ENCODE measurements at regions not wholly inside any gene's neighbourhood (a gene's known extent, or its start where the extent isn't known, plus 50 kb on each side); places are given as distances from the start of the nearest gene placed in this dataset.

DNA sequence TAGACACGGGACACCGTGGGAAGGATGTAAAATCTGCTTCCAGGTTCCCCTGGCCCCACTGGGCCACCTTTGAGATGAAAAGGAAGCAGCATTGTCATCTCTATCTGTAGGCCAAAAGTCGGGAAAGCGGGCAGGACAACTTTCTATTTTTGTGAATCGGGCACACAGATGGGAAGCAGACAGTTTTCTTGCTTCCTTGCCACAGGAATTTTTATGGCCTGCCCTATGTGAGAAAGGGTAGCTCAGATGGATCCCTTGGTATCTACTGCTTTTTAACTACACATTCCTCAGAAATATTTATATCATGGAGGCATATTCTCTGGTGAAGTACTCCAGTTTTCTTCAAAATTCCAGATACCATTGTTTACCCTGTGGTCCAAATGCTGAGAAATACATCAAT, 735.5 kb downstream of the CBLN2 start:
- no peak for TF ChIP-seq CTCF (IDR thresholded peaks at IDR 0.05)
- H3K27me3 Mint-ChIP-seq (ENCODE audit: insufficient read depth): no peaks in the 10 kb centered on the region
- H3K4me1 Mint-ChIP-seq (ENCODE audit: low read depth): no peaks in the 10 kb centered on the region
- peaks cover 44% of the 10 kb centered on the region for H3K9me3 Mint-ChIP-seq
- H3K27ac Mint-ChIP-seq: no peak overlapping the region
- DNase-seq: no peak
- no peaks in the 10 kb centered on the region; the same call in 1 of the 2 replicates for H3K36me3 Mint-ChIP-seq (ENCODE audit: low read depth)
- H3K4me3 Mint-ChIP-seq: no peak overlapping the region

- H3K4me3 Mint-ChIP-seq: no peak overlapping the region
- no peak for DNase-seq
- no peaks in the 10 kb centered on the region; the same call in 1 of the 2 replicates for H3K36me3 Mint-ChIP-seq (ENCODE audit: low read depth)
- H3K9me3 Mint-ChIP-seq: peaks cover 37% of the 10 kb centered on the region
- TF ChIP-seq CTCF (IDR thresholded peaks at IDR 0.05): no peak
- H3K4me1 Mint-ChIP-seq (ENCODE audit: low read depth): no peaks in the 10 kb centered on the region
- no peaks in the 10 kb centered on the region for H3K27me3 Mint-ChIP-seq (ENCODE audit: insufficient read depth)
- H3K27ac Mint-ChIP-seq: no peak overlapping the region
Observed at GRCh38 chr18:71807586-71807985, 736.6 kb downstream of the CBLN2 start.

- H3K36me3 Mint-ChIP-seq (ENCODE audit: low read depth): peaks cover 4% of the 10 kb centered on the region; the same call in 1 of the 2 replicates
- H3K27me3 Mint-ChIP-seq (ENCODE audit: insufficient read depth): no peaks in the 10 kb centered on the region; the same call in 1 of the 2 replicates
- H3K4me3 Mint-ChIP-seq: no peak overlapping the region
- DNase-seq: no peak
- no peaks in the 10 kb centered on the region for H3K4me1 Mint-ChIP-seq (ENCODE audit: low read depth)
- TF ChIP-seq CTCF (IDR thresholded peaks at IDR 0.05): no peak
- peaks cover 37% of the 10 kb centered on the region for H3K9me3 Mint-ChIP-seq
- H3K27ac Mint-ChIP-seq: no peak overlapping the region
Observed at GRCh38 chr18:71798986-71799673, 745.0 kb downstream of the CBLN2 start.

- TF ChIP-seq CTCF (IDR thresholded peaks at IDR 0.05): no peak
- no peaks in the 10 kb centered on the region for H3K4me1 Mint-ChIP-seq (ENCODE audit: low read depth)
- peaks cover 31% of the 10 kb centered on the region for H3K9me3 Mint-ChIP-seq
- no peak overlapping the region for H3K27ac Mint-ChIP-seq
- no peak for DNase-seq
- peaks cover 4% of the 10 kb centered on the region; the same call in 1 of the 2 replicates for H3K36me3 Mint-ChIP-seq (ENCODE audit: low read depth)
- no peaks in the 10 kb centered on the region; the same call in 1 of the 2 replicates for H3K27me3 Mint-ChIP-seq (ENCODE audit: insufficient read depth)
- no peak overlapping the region for H3K4me3 Mint-ChIP-seq
Observed at GRCh38 chr18:71797554-71797953, 746.6 kb downstream of the CBLN2 start.

- peaks cover 17% of the 10 kb centered on the region for H3K9me3 Mint-ChIP-seq
- DNase-seq: no peak
- no peak for TF ChIP-seq CTCF (IDR thresholded peaks at IDR 0.05)
- H3K4me1 Mint-ChIP-seq (ENCODE audit: low read depth): no peaks in the 10 kb centered on the region
- no peak overlapping the region for H3K4me3 Mint-ChIP-seq
- H3K27me3 Mint-ChIP-seq (ENCODE audit: insufficient read depth): no peaks in the 10 kb centered on the region
- no peak overlapping the region for H3K27ac Mint-ChIP-seq
- H3K36me3 Mint-ChIP-seq (ENCODE audit: low read depth): no peaks in the 10 kb centered on the region
Observed at GRCh38 chr18:71784777-71785176, 759.4 kb downstream of the CBLN2 start.
